ENCODE measurements at regions not wholly inside any gene's neighbourhood (a gene's known extent, or its start where the extent isn't known, plus 50 kb on each side); places are given as distances from the start of the nearest gene placed in this dataset.

DNA sequence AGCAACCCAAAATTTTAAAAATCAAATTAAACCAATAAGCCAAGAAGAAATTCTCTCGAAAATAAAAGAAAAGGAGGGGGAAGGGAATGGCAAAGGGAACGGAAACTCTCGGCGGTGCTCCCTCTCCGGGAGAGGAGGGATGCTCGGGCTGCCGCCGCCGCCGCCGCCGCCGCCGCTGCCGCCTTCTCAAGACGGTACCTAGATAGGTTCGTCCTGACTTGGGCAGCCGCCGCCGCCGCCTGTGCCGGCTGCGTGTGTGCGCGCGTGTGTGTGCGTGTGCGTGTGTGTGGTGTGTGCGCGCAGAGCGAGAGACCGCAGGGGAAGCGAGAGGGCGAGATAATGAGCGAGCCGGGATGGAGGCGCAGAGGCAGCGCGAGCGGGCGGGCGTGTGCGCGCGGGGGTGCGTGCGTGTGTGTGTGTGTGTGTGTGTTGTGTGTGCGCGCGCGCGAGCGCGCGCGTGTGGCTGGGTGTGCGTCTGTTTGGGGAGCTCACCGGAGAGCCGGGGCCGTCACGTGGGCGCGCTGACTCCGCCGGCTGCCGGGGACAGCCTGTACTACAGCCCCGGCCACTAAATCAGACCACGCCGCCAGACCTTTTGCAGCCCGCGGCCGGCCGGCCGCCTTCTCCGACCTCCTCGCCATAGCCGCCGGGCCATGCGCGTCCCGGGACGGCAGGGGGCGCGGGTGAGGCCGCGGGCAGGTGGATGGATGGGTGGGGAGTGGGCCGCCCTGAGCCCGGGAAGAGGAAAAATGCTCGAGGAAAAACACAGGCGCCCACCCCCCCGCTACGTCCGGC, 111.6 kb downstream of the DHX15 start:
- no peak overlapping the region for H3K27ac Mint-ChIP-seq (ENCODE audit: unreplicated experiment)
- peak overlapping the region; percentile 91 for H3K4me3 Mint-ChIP-seq (ENCODE audit: unreplicated experiment)
- peak; percentile 81 to 84 for DNase-seq
- no peaks in the 10 kb centered on the region for H3K9me3 ChIP-seq
- BruUV-seq (replicated peaks), result no TSS peak
- TF ChIP-seq, protein P1, sequence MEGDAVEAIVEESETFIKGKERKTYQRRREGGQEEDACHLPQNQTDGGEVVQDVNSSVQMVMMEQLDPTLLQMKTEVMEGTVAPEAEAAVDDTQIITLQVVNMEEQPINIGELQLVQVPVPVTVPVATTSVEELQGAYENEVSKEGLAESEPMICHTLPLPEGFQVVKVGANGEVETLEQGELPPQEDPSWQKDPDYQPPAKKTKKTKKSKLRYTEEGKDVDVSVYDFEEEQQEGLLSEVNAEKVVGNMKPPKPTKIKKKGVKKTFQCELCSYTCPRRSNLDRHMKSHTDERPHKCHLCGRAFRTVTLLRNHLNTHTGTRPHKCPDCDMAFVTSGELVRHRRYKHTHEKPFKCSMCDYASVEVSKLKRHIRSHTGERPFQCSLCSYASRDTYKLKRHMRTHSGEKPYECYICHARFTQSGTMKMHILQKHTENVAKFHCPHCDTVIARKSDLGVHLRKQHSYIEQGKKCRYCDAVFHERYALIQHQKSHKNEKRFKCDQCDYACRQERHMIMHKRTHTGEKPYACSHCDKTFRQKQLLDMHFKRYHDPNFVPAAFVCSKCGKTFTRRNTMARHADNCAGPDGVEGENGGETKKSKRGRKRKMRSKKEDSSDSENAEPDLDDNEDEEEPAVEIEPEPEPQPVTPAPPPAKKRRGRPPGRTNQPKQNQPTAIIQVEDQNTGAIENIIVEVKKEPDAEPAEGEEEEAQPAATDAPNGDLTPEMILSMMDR (IDR thresholded peaks at IDR 0.05; ENCODE audit: insufficient read depth in 1 of 2, low read depth in 1 of 2, low read length in 1 of 2, severe bottlenecking in 1 of 2, unreplicated experiment in 1 of 2), result peak; percentile 63 to 89
- H3K4me1 ChIP-seq, result peaks cover 15% of the 10 kb centered on the region
- POLR2A ChIA-PET, result interaction anchor here (0.6 kb wide), 1 partner anchor 596 kb away, joined by 4 read pairs; no protein-coding TSS in a partner anchor
- intact Hi-C loops (cut with micrococcal nuclease; ENCODE audit: unreplicated experiment), result loop anchor here (5.0 kb wide), 1 partner anchor 515 kb away; no protein-coding TSS in a partner anchor
- peaks cover 14% of the 10 kb centered on the region for H3K4me1 Mint-ChIP-seq (ENCODE audit: low read depth, unreplicated experiment)
- peaks cover 48% of the 10 kb centered on the region for H3K27me3 Mint-ChIP-seq (ENCODE audit: insufficient read depth, unreplicated experiment)
- CTCF ChIA-PET, result interaction anchor here (0.6 to 0.9 kb wide), 13 partner anchors 16 to 918 kb away, joined by 3 to 10 read pairs (median 5); no protein-coding TSS in a partner anchor
- peak overlapping the region; percentile 60 for H3K4me3 ChIP-seq (ENCODE audit: low read depth, low read length)
- H3K36me3 Mint-ChIP-seq (ENCODE audit: insufficient read depth, unreplicated experiment), result peaks cover 6% of the 10 kb centered on the region
- H3K27me3 ChIP-seq (replicated peaks; ENCODE audit: control insufficient read depth, insufficient read depth, low read length), result peaks cover 2% of the 10 kb centered on the region; the same call in 1 of the 2 replicates
- no peaks in the 10 kb centered on the region for H3K9me3 Mint-ChIP-seq (ENCODE audit: unreplicated experiment)
- no peaks in the 10 kb centered on the region for H3K36me3 ChIP-seq (ENCODE audit: control insufficient read depth, insufficient read depth, low read length)

DNA sequence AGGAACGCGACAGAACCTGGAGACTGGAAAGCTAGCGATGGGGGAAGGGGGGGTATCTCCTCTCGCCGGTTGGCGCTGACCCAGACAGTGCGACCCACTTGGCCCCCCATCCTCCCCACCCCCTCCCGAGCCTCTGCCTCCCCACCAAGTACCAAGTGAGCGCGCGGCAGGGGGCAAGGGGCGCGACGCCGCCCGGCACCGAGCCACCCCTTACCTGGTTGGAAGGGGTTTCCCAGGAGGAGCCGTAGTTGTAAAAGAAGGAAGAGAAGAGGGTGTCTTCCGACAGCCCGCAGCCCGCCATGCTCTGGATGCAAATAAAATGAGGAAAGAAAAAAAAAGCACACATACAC, 112.2 kb downstream of the DHX15 start:
- BruUV-seq (replicated peaks), result no TSS peak
- Mint-ChIP-seq H3K27ac (ENCODE audit: unreplicated experiment) (no peak overlapping the region), H3K36me3 (ENCODE audit: insufficient read depth, unreplicated experiment) (peaks cover 6% of the 10 kb centered on the region), H3K4me3 (ENCODE audit: unreplicated experiment) (peak overlapping the region; percentile 91), H3K9me3 (ENCODE audit: unreplicated experiment) (no peaks in the 10 kb centered on the region), H3K4me1 (ENCODE audit: low read depth, unreplicated experiment) (peaks cover 14% of the 10 kb centered on the region), H3K27me3 (ENCODE audit: insufficient read depth, unreplicated experiment) (peaks cover 46% of the 10 kb centered on the region)
- Histone ChIP-seq H3K36me3 (ENCODE audit: control insufficient read depth, insufficient read depth, low read length) (no peaks in the 10 kb centered on the region), H3K9me3 (no peaks in the 10 kb centered on the region), H3K27me3 (replicated peaks; ENCODE audit: control insufficient read depth, insufficient read depth, low read length) (peaks cover 2% of the 10 kb centered on the region; the same call in 1 of the 2 replicates), H3K4me3 (ENCODE audit: low read depth, low read length) (peak overlapping the region; percentile 17; the same call in 1 of the 2 replicates), H3K4me1 (peaks cover 15% of the 10 kb centered on the region)
- ChIA-PET POLR2A (interaction anchor here (0.6 kb wide), 1 partner anchor 596 kb away, joined by 4 read pairs; no protein-coding TSS in a partner anchor), CTCF (interaction anchor here (0.6 to 0.7 kb wide), 6 partner anchors 18 to 700 kb away, joined by 4 to 8 read pairs (median 4); no protein-coding TSS in a partner anchor)
- intact Hi-C loops (cut with micrococcal nuclease; ENCODE audit: unreplicated experiment), result loop anchor here (5.0 kb wide), 1 partner anchor 515 kb away; no protein-coding TSS in a partner anchor
- no peak for DNase-seq
- TF ChIP-seq, protein P1 (IDR thresholded peaks at IDR 0.05; ENCODE audit: insufficient read depth in 1 of 2, low read depth in 1 of 2, low read length in 1 of 2, severe bottlenecking in 1 of 2, unreplicated experiment in 1 of 2), result no peak

DNA sequence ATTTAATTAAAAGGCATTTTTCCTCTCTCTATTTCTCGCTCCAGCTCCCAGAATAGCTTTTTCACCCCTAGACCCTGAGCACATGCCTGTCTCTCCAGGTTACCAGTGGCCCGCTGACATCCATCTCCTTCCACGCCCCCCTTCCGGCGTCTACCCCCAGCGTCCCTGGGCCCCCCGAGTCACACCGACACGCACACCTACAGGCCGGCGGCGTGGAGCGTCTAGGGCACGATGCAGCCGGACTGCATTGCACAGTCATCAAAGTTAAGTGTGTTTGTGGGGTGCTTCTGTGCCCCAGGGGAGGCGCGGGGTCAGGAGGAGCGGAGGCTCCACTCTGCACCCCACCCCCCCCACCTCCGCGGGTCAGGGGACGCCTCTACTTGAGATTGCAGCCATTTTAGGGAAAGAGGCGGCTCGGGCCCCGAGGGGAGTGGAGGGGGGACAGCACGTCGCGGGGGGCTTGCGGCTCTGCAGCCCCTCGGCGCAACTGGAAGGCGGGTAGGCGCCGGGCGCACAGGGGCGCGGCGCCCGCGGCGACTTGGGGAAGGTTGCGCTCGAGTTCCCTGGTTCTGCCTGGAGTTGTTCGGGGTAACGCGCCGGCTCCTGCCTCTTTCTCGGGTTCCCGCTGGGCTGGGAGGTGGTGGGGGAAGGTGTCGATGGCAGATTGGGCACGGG, 112.7 kb downstream of the DHX15 start:
- H3K9me3 ChIP-seq, result no peaks in the 10 kb centered on the region
- H3K4me1 ChIP-seq, result peaks cover 15% of the 10 kb centered on the region
- Mint-ChIP-seq H3K4me1 (ENCODE audit: low read depth, unreplicated experiment) (peaks cover 14% of the 10 kb centered on the region), H3K4me3 (ENCODE audit: unreplicated experiment) (peak overlapping the region; percentile 91), H3K27me3 (ENCODE audit: insufficient read depth, unreplicated experiment) (peaks cover 42% of the 10 kb centered on the region), H3K27ac (ENCODE audit: unreplicated experiment) (no peak overlapping the region), H3K9me3 (ENCODE audit: unreplicated experiment) (no peaks in the 10 kb centered on the region), H3K36me3 (ENCODE audit: insufficient read depth, unreplicated experiment) (peaks cover 6% of the 10 kb centered on the region)
- ChIA-PET CTCF (no interaction called here), POLR2A (interaction anchor here (0.6 kb wide), 1 partner anchor 85 kb away, joined by 4 read pairs; no protein-coding TSS in a partner anchor)
- TF ChIP-seq, protein P1 (IDR thresholded peaks at IDR 0.05; ENCODE audit: insufficient read depth in 1 of 2, low read depth in 1 of 2, low read length in 1 of 2, severe bottlenecking in 1 of 2, unreplicated experiment in 1 of 2), result no peak
- H3K36me3 ChIP-seq (ENCODE audit: control insufficient read depth, insufficient read depth, low read length), result no peaks in the 10 kb centered on the region
- H3K4me3 ChIP-seq (ENCODE audit: low read depth, low read length), result peak overlapping the region; percentile 17
- peak in 1 of 2 experiments; percentile 5 for DNase-seq
- intact Hi-C loops (cut with micrococcal nuclease; ENCODE audit: unreplicated experiment), result loop anchor here (5.0 kb wide), 1 partner anchor 516 kb away; no protein-coding TSS in a partner anchor
- H3K27me3 ChIP-seq (replicated peaks; ENCODE audit: control insufficient read depth, insufficient read depth, low read length), result peaks cover 2% of the 10 kb centered on the region; the same call in 1 of the 2 replicates
- BruUV-seq (replicated peaks), result no TSS peak
